ENCODE measurements at regions not wholly inside any gene's neighbourhood (a gene's known extent, or its start where the extent isn't known, plus 50 kb on each side); places are given as distances from the start of the nearest gene placed in this dataset.

DNA sequence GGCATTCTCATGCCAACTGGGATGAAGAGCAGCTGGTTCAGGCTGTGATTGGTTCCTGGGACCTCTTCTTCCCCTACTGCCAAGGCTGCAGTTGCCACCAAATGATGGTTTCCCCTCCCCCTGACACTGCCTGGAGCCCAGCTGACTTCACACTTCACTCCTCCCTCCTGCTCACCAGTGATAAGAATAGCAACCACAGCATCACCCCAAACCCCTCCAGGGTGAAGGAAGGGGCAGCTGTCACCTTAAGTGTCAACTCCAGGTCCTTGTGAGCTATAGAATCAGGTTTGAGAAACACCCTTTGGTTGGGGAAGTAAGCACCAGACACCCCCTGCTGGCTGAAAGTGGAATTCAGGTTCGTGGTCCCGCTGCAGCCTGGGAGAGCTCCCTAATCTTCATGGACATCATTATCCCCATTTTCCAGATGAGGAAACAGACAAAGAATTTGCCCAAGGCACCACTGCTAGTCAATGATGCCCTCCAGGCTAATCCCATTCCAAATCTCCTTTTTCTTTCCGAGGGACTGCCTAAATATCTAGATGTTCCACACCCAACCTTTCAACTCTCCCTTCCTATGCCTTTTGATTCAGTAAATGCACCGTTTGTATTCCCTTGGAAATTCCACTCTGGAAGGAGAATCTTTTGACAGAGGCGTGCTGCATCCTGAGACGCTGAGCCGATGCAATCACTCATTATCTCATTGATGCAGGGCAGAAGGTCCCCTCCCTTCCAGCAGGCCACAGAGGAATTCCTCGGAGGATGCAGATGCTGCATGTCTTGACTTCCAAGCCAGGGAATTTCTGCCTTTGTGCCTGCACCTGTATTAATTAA lies 50.6 kb upstream of the UQCRFS1 start:
- no peaks in the 10 kb centered on the region for H3K36me3 ChIP-seq (ENCODE audit: control insufficient read depth, insufficient read depth, low read length)
- H3K4me1 ChIP-seq (ENCODE audit: control insufficient read depth, insufficient read depth, low read length), result peaks cover 3% of the 10 kb centered on the region
- no peak overlapping the region for H3K9ac ChIP-seq (ENCODE audit: low read length)
- H3K27ac ChIP-seq (ENCODE audit: low read depth, low read length), result no peak overlapping the region
- no peak overlapping the region for H3K4me3 ChIP-seq (ENCODE audit: low read depth, low read length)
- peaks cover 9% of the 10 kb centered on the region; the same call in 1 of the 2 replicates for H3K9me3 ChIP-seq (ENCODE audit: control insufficient read depth, insufficient read depth, low read depth, low read length)
- H3K27me3 ChIP-seq (ENCODE audit: control insufficient read depth, insufficient read depth, low read length), result peaks cover 1% of the 10 kb centered on the region; the same call in 1 of the 2 replicates

DNA sequence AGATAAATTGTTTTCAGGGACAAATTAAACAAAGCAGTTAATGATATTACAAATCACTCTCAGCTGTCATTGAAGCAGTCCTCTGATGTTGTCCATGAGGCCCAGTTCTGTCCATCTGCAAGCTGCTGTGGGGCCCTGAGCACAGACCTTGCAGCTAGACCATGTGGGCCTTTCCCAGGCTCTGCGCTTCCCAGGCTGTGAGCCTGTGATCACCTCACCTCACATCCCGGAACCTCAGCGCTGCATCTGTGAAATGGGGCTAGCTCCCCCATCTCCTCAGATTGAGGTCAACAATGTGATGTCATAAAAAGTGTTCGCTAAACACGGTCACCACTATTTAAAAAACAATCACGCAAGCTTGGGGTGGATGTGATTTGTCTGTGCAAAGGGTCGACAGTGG lies 51.9 kb upstream of the UQCRFS1 start:
- H3K27ac ChIP-seq (ENCODE audit: low read depth, low read length), result no peak overlapping the region
- peaks cover 12% of the 10 kb centered on the region for H3K4me1 ChIP-seq (ENCODE audit: control insufficient read depth, insufficient read depth, low read length)
- no peak overlapping the region for H3K4me3 ChIP-seq (ENCODE audit: low read depth, low read length)
- no peaks in the 10 kb centered on the region for H3K36me3 ChIP-seq (ENCODE audit: control insufficient read depth, insufficient read depth, low read length)
- H3K27me3 ChIP-seq (ENCODE audit: control insufficient read depth, insufficient read depth, low read length), result peaks cover 6% of the 10 kb centered on the region; the same call in 1 of the 2 replicates
- H3K9me3 ChIP-seq (ENCODE audit: control insufficient read depth, insufficient read depth, low read depth, low read length), result no peaks in the 10 kb centered on the region
- no peak overlapping the region for H3K9ac ChIP-seq (ENCODE audit: low read length)

GRCh38 chr19:29265436-29265835 lies 52.5 kb upstream of the UQCRFS1 start:
- Histone ChIP-seq H3K36me3 (ENCODE audit: control insufficient read depth, insufficient read depth, low read length) (no peaks in the 10 kb centered on the region), H3K9ac (ENCODE audit: low read length) (no peak overlapping the region), H3K27me3 (ENCODE audit: control insufficient read depth, insufficient read depth, low read length) (peaks cover 6% of the 10 kb centered on the region; the same call in 1 of the 2 replicates), H3K4me3 (ENCODE audit: low read depth, low read length) (no peak overlapping the region), H3K4me1 (ENCODE audit: control insufficient read depth, insufficient read depth, low read length) (peaks cover 12% of the 10 kb centered on the region), H3K27ac (ENCODE audit: low read depth, low read length) (no peak overlapping the region), H3K9me3 (ENCODE audit: control insufficient read depth, insufficient read depth, low read depth, low read length) (no peaks in the 10 kb centered on the region)

GRCh38 chr19:29266001-29266400 lies 53.0 kb upstream of the UQCRFS1 start:
- peaks cover 6% of the 10 kb centered on the region; the same call in 1 of the 2 replicates for H3K27me3 ChIP-seq (ENCODE audit: control insufficient read depth, insufficient read depth, low read length)
- no peak overlapping the region for H3K4me3 ChIP-seq (ENCODE audit: low read depth, low read length)
- peaks cover 12% of the 10 kb centered on the region for H3K4me1 ChIP-seq (ENCODE audit: control insufficient read depth, insufficient read depth, low read length)
- H3K9me3 ChIP-seq (ENCODE audit: control insufficient read depth, insufficient read depth, low read depth, low read length), result no peaks in the 10 kb centered on the region
- no peak overlapping the region for H3K27ac ChIP-seq (ENCODE audit: low read depth, low read length)
- H3K9ac ChIP-seq (ENCODE audit: low read length), result no peak overlapping the region
- no peaks in the 10 kb centered on the region for H3K36me3 ChIP-seq (ENCODE audit: control insufficient read depth, insufficient read depth, low read length)

- Histone ChIP-seq H3K9me3 (ENCODE audit: control insufficient read depth, insufficient read depth, low read depth, low read length) (no peaks in the 10 kb centered on the region), H3K27me3 (ENCODE audit: control insufficient read depth, insufficient read depth, low read length) (peaks cover 6% of the 10 kb centered on the region; the same call in 1 of the 2 replicates), H3K4me1 (ENCODE audit: control insufficient read depth, insufficient read depth, low read length) (peaks cover 12% of the 10 kb centered on the region), H3K9ac (ENCODE audit: low read length) (no peak overlapping the region), H3K27ac (ENCODE audit: low read depth, low read length) (no peak overlapping the region), H3K4me3 (ENCODE audit: low read depth, low read length) (no peak overlapping the region), H3K36me3 (ENCODE audit: control insufficient read depth, insufficient read depth, low read length) (no peaks in the 10 kb centered on the region)
Observed at GRCh38 chr19:29266603-29267002, 53.7 kb upstream of the UQCRFS1 start.

- Histone ChIP-seq H3K27me3 (ENCODE audit: control insufficient read depth, insufficient read depth, low read length) (peaks cover 6% of the 10 kb centered on the region; the same call in 1 of the 2 replicates), H3K4me3 (ENCODE audit: low read depth, low read length) (no peak overlapping the region), H3K36me3 (ENCODE audit: control insufficient read depth, insufficient read depth, low read length) (no peaks in the 10 kb centered on the region), H3K4me1 (ENCODE audit: control insufficient read depth, insufficient read depth, low read length) (peaks cover 12% of the 10 kb centered on the region), H3K9me3 (ENCODE audit: control insufficient read depth, insufficient read depth, low read depth, low read length) (no peaks in the 10 kb centered on the region), H3K9ac (ENCODE audit: low read length) (no peak overlapping the region), H3K27ac (ENCODE audit: low read depth, low read length) (no peak overlapping the region)
Observed at GRCh38 chr19:29267701-29268100, 54.8 kb upstream of the UQCRFS1 start.

DNA sequence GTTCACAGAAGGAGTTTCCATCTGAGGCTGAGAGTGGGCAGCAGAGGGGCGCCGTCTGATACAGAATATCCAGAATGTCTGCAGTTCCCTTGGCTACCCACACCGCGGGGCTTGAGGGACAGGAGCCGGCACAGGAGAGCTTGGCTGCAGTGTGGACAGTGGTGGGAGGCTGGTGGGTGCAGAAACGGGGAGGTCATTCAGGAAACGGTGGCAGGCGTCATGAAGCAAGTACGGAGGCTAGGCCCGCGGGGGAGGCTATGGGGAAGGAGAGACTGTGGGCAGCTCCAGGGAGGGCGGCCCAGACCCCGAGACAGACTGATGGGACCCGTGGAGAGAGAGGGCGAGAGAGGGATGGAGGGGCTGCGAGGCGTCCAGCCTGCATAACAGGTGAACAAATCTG lies 55.2 kb upstream of the UQCRFS1 start:
- H3K4me1 ChIP-seq (ENCODE audit: control insufficient read depth, insufficient read depth, low read length), result peaks cover 12% of the 10 kb centered on the region
- no peak overlapping the region for H3K9ac ChIP-seq (ENCODE audit: low read length)
- peaks cover 6% of the 10 kb centered on the region; the same call in 1 of the 2 replicates for H3K27me3 ChIP-seq (ENCODE audit: control insufficient read depth, insufficient read depth, low read length)
- no peak overlapping the region for H3K27ac ChIP-seq (ENCODE audit: low read depth, low read length)
- no peaks in the 10 kb centered on the region for H3K9me3 ChIP-seq (ENCODE audit: control insufficient read depth, insufficient read depth, low read depth, low read length)
- H3K36me3 ChIP-seq (ENCODE audit: control insufficient read depth, insufficient read depth, low read length), result no peaks in the 10 kb centered on the region
- no peak overlapping the region for H3K4me3 ChIP-seq (ENCODE audit: low read depth, low read length)

- H3K27ac ChIP-seq (ENCODE audit: low read depth, low read length), result no peak overlapping the region
- H3K4me3 ChIP-seq (ENCODE audit: low read depth, low read length), result no peak overlapping the region
- H3K9ac ChIP-seq (ENCODE audit: low read length), result no peak overlapping the region
- no peaks in the 10 kb centered on the region for H3K36me3 ChIP-seq (ENCODE audit: control insufficient read depth, insufficient read depth, low read length)
- H3K4me1 ChIP-seq (ENCODE audit: control insufficient read depth, insufficient read depth, low read length), result peaks cover 12% of the 10 kb centered on the region
- no peaks in the 10 kb centered on the region for H3K9me3 ChIP-seq (ENCODE audit: control insufficient read depth, insufficient read depth, low read depth, low read length)
- peaks cover 7% of the 10 kb centered on the region; the same call in 1 of the 2 replicates for H3K27me3 ChIP-seq (ENCODE audit: control insufficient read depth, insufficient read depth, low read length)
Observed at GRCh38 chr19:29268721-29269393, 55.9 kb upstream of the UQCRFS1 start.

- no peak overlapping the region for H3K4me3 ChIP-seq (ENCODE audit: low read depth, low read length)
- H3K36me3 ChIP-seq (ENCODE audit: control insufficient read depth, insufficient read depth, low read length), result no peaks in the 10 kb centered on the region
- peaks cover 11% of the 10 kb centered on the region; the same call in 1 of the 2 replicates for H3K27me3 ChIP-seq (ENCODE audit: control insufficient read depth, insufficient read depth, low read length)
- H3K4me1 ChIP-seq (ENCODE audit: control insufficient read depth, insufficient read depth, low read length), result peaks cover 12% of the 10 kb centered on the region
- H3K27ac ChIP-seq (ENCODE audit: low read depth, low read length), result no peak overlapping the region
- H3K9me3 ChIP-seq (ENCODE audit: control insufficient read depth, insufficient read depth, low read depth, low read length), result no peaks in the 10 kb centered on the region
- H3K9ac ChIP-seq (ENCODE audit: low read length), result no peak overlapping the region
Observed at GRCh38 chr19:29269641-29270040, 56.7 kb upstream of the UQCRFS1 start.

DNA sequence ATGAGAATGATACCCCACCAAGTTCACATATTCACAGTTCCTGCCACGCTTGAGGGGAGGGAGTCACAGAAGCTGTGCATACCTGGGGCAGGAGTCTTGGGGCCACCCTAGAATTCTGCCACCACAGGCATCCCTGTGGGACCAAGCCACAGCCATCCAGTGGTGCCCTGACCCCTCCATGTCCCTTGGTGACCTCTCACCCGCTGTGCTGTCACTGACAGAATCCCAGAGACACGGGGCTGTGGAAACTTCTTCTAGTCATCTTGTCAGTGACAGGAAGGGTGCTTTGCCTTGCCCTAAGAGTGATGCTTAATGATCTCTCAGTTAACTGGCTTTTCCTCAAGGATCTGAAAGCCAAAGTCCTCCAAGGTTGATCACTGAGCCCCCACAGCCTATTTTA lies 58.4 kb upstream of the UQCRFS1 start:
- H3K4me3 ChIP-seq (ENCODE audit: low read depth, low read length), result no peak overlapping the region
- H3K9ac ChIP-seq (ENCODE audit: low read length), result no peak overlapping the region
- H3K27me3 ChIP-seq (ENCODE audit: control insufficient read depth, insufficient read depth, low read length), result peaks cover 11% of the 10 kb centered on the region; the same call in 1 of the 2 replicates
- H3K9me3 ChIP-seq (ENCODE audit: control insufficient read depth, insufficient read depth, low read depth, low read length), result no peaks in the 10 kb centered on the region
- no peaks in the 10 kb centered on the region for H3K36me3 ChIP-seq (ENCODE audit: control insufficient read depth, insufficient read depth, low read length)
- peaks cover 12% of the 10 kb centered on the region for H3K4me1 ChIP-seq (ENCODE audit: control insufficient read depth, insufficient read depth, low read length)
- no peak overlapping the region for H3K27ac ChIP-seq (ENCODE audit: low read depth, low read length)

DNA sequence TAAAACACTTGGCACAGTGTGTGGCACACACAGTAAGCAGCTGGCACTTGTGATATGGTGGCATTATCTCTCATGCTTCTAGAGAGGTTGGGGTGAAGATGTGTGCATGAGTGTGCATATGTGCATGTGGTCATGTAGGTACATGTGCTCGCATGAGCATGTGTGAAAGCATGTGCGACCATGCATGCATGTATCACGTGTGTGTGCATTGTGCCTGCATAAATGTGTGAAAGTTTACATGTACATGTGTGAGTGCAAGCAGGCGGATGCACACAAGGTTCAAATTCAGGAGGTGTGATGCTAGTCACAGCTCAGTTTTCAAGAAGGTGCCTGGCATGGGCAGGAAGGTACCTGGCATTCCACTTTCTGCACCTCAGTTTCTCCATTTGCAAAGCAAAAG lies 59.0 kb upstream of the UQCRFS1 start:
- Histone ChIP-seq H3K36me3 (ENCODE audit: control insufficient read depth, insufficient read depth, low read length) (no peaks in the 10 kb centered on the region), H3K27ac (ENCODE audit: low read depth, low read length) (no peak overlapping the region), H3K9ac (ENCODE audit: low read length) (no peak overlapping the region), H3K4me1 (ENCODE audit: control insufficient read depth, insufficient read depth, low read length) (peaks cover 12% of the 10 kb centered on the region), H3K4me3 (ENCODE audit: low read depth, low read length) (no peak overlapping the region), H3K27me3 (ENCODE audit: control insufficient read depth, insufficient read depth, low read length) (peaks cover 11% of the 10 kb centered on the region; the same call in 1 of the 2 replicates), H3K9me3 (ENCODE audit: control insufficient read depth, insufficient read depth, low read depth, low read length) (no peaks in the 10 kb centered on the region)
